HG02884 (cell line): ENCODE measurements at regions not wholly inside any gene's neighbourhood (a gene's known extent, or its start where the extent isn't known, plus 50 kb on each side); places are given as distances from the start of the nearest gene placed in this dataset.
"Not testable (repeated sequence)": the region's sequence is repeated elsewhere in the genome, so short reads cannot be mapped to it uniquely, and the experiment has no call there.

ENCODE experiments used
- ATAC-seq: cut with Tn5 transposase; IDR thresholded peaks from one replicate; pipeline ENCODE4 v1.9.1; 2021; ENCODE audit warnings: mild to moderate bottlenecking, moderate library complexity; ENCODE audit not compliant: unreplicated experiment

DNA sequence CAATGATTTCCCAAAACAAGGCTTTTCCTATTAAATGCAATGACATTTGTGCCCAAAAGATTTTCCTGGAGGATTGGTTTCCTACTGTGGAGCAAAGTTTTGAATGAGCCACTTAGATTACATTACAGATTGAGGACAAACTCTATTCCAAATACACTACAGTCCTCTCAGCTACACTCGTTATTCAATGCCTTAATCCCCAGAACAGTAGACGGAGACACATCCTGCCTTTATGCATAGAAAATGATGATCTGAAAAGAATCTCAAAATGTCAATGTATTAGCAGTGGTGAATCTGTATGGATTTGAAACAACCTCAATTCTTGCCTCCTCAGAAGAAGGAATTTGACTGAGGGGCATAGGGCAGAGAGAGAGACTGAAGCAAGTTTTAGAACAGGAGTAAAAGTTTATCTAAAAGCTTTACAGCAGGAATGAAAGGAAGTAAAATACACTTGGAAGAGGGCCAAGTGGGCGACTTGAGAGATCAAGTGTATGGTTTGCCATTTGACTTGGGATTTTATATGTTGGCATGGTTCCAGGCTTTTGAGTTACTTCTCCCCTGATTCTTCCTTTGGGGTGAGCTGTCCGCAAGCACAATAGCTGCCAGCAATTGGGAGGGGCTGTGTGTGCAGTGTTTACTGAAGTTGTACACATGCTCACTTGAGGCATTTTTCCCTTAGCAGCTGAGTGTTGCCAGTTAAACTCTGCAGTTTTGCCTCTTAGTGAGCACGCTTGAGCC lies 891.9 kb upstream of the MBL2 start:
- ATAC-seq: no peak

DNA sequence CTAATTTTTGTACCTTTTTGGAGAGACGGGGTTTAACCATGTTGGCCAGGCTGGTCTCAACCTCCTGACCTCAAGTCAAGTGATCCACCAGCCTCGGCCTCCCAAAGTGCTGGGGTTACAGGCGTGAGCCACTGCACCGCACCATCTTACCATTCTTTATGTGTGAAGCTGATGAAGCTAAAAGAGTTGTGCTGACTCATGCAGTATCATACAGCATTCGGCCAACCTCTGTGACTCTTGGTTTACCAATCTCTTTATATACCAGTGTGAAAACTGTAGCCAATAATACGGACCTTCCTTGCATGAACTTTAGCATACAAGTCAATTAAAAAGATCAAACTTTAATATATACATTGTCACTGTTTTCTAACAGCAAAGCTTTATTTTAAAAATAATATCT lies 878.2 kb upstream of the MBL2 start:
- no peak for ATAC-seq

DNA sequence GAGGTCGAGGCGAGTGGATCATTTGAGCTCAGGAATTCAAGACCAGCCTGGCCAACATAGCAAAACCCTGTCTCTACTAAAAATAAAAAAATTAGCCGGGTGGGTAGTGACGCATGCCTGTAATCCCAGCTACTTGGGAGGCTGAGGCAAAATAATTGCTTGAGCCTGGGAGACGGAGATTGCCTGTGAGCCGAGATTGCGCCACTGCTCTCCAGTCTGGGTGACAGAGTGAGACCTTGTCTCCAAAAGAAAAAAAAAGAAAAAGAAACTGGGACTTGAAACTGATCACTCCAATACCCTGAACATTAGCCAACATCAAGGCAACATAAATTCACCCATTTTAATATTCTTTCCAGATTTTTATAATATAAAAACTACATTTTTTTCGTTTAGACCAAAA lies 874.6 kb upstream of the MBL2 start:
- not testable (repeated sequence) for ATAC-seq

DNA sequence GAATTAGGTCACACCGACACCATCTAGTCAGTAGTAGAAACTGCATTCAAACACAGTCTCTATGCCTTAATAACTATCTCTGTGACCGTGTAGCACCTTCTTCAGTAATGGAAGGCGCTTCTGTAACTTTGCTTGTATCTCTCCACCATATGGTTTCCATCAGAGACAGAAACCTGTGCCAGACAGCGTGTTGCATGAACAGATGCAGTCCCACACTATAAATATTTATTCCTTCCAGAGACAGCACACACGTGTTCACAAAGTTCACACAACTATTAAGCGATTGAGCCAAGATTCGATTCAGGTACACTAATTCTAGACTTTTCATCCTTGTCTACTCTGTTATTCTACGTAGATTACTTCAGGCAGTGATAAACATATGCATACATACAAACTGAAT lies 873.9 kb upstream of the MBL2 start:
- ATAC-seq: no peak

DNA sequence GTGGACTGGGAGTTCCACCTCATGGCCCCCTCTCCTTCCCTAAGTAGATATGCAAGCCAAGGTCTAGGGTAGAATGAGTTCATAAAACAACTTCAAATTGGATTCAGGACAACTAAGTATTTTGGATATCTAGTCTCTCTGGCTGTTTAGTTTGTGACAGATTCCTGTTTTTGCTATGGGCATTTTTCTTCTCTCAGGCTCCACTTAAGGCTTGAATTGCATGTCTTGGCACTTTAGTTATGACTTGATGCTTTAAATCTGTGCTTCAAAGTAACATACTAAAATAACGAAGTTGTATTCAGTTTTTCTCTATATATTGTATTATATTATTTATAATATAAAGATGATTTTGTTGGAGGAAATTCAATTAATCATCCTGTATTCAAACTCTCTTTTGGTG lies 873.4 kb upstream of the MBL2 start:
- no peak for ATAC-seq

DNA sequence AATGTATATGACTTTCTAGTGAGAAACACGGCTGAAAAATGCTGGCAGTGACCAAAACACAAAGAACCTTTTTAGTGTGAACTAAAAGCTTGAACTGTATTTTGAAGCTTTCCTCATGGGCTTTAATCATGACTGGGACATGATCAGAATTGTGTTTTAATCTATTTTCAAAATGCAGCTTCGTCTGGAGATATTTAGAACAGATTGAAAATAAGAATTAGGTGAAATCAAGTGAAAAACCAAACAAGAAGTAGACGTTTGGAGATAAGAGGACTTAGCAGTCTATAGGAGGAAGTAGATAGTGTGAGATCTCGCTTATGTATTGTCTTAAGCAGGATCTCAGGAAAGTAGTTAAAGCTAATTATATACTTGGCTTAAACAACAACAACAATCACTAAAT lies 865.4 kb upstream of the MBL2 start:
- no peak for ATAC-seq

DNA sequence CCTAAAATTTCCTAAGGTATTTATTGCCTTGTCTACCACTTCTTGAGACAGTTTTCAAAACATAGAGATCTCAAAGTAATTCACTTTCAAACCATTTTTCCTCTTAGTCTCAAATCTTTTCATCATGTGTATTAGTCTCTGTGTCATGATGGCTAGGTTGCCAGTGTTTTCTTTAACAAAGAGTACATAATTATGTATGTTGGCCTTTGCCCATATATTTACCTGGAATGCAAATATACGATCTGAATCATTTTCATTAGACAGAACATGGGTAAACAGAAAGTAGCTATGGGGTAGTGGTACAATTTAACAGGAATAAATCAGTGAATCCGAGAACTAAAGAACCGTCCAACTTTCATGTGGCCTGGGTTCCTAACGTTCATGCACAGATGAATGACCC lies 852.1 kb upstream of the MBL2 start:
- no peak for ATAC-seq

DNA sequence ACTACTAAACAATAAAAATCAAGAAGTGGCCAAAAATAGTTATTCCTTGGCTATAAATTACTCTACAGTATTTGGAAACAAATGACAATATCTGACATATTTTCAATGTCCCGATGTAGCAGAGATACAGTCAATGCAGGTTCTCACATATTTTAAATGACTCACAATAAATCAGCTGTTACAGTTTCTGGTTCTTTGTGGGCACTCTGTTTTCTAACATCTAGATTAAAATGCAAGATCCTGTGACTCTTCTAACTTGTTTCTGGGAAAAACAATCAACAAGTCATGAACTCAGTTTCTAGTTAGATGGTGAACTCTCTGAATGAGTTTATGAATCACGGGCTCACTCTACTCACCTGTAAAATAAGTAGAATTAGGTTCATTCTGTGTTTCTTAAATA lies 849.6 kb upstream of the MBL2 start:
- no peak for ATAC-seq

DNA sequence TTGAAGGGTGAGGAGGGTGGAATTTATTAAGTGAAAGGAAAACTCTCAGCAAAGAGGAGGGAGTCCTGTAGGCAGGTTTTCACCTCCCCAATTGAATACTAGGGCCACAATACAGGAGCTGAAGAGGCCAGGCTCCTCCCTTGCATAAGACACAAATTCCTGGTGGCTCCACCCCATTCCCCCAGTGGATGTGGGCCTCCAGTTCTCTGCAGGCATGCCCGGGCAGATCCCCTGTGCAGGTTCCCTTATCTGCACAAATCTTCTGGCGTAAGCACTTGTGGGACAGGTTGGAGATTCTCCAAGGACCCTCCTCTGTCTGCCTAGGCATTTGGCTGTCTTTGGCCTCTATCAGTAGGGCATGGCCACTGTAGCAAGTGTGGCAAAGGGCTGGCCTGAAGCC lies 847.1 kb upstream of the MBL2 start:
- no peak for ATAC-seq

DNA sequence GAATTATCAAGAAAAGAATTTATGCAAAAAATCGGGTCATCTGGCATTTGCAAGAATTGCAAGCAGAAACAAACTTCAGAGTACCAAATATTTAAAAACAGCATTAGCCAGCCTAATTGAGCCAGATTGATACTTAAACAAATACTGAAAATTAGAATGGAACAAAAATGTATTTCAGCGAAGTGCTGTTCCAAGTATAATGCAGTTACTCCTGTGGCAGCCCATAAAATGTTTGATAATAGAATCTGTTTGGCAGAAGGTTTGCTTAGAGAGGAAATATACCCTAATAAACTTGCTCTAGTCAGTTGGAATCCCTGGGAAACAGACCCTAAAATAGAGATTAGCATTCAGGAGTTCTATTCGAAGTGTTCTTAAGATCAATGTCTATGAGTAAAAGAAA lies 835.1 kb upstream of the MBL2 start:
- no peak for ATAC-seq

DNA sequence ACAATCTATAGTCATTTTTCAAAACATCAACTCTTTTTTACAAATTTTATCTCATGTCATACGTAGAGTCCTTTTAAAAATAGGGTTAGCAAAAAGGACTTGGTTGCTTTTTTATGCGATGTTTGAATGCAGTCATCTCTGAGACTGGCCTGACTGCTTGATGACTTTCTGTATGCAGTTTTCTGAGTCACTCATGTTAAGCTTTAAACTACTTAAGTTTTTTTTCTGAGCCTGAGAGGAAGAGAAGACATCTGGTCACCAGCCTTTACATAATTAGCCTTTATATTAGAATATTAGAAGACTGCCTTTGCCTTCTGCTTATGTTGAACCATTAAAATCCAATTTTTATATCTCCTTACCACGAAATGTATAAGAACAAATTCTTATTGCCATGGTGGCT lies 834.4 kb upstream of the MBL2 start:
- ATAC-seq: no peak

DNA sequence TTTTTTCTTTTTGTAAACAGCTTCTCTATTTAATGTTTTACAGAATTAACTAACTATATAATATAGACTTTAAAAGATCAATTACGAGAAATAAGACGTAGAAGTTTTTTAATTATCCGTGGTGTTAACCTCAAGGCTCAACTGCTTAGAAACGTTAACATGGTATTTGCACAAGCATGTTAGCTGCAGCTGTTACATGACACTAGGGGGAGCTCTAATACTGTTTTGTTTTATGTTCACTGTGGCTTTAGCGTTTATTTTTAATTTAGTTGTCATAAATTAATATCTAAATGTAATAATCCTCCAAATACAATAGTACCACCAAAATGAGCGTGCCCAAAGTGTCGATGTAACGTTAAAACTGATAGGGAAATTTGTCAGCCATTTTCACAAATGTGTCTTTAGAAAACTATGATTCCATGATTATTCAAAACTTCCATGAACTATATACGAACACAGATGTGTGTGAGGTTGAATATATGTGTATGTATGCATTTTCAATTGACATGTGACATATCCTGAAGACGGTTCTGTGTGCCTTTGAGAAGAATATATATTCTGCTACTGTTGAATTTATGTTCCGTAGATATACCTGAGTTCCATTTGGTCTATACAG lies 828.8 kb upstream of the MBL2 start:
- peak; percentile 76 for ATAC-seq

DNA sequence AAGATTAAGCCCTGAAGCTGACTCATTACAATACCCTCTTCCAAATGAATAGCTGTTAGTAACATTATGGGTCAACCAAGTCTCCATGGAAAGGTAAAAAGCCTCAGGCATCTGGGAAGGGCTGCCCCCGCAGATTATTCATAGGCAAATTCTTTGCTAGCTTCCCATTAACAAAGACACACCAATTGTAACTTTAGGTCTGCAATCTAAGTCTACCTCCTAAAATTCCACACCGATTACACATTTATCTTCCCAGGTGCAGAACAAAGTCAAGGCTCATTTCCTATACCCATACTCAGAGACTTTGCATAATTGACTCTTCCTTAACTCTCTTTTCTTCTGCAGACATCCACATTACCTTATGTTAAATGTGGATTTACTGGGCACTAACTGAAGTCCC lies 826.3 kb upstream of the MBL2 start:
- ATAC-seq: no peak

DNA sequence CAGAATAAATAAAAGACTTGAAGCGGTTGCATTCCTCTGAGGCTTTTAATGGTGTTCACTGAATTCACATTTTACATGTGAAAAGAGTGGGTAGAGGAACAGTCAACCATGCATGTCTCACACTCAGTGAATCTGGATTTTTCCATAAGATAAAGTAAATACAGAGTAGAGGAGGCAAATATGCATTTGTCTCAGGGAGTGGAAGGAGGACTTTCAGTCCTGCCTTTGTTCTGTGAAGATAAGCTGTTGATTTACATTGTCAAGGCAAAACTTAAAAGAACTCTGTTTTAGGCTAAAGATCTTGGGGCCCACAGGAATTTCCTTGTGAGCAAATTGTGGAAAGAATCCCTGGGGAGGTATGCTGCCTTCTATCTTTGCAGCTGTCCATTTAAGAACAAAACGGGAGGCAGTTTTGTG lies 825.3 kb upstream of the MBL2 start:
- ATAC-seq: no peak

DNA sequence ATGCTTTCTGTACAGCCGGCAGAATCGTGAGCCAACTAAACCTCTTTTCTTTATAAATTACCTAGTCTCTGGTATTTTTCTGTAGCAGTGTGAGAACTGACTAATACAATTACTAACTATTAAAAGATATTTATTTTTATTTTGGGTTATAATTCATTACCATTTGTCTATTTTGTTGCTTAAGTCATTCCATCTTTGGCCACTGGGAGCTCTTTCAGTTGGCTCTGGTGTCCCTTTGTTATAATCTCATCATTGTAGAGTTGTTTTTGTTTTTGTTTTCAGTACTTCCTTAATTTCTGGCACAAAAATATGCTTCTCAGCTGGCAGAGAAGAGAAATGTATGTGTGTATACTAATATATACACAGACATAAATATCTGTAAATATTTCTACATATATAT lies 807.9 kb upstream of the MBL2 start:
- no peak for ATAC-seq

DNA sequence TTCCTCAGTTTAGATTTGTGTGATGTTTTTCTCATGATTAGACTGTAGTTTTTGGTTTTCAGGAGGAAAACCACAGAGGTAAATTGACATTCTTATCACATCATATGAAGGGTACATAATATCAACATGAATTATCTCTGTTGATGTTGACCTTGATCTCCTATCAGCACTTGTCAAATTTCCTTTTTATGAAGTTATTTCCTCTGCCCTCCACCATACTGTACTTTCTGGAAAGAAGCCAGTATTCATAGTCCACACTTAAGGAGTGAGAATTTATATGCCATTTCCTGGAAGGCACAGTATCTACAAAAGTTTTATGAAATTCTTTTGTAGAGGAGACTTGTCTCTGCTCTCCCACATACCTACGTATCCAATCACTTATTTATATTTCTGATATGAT lies 807.2 kb upstream of the MBL2 start:
- no peak for ATAC-seq

DNA sequence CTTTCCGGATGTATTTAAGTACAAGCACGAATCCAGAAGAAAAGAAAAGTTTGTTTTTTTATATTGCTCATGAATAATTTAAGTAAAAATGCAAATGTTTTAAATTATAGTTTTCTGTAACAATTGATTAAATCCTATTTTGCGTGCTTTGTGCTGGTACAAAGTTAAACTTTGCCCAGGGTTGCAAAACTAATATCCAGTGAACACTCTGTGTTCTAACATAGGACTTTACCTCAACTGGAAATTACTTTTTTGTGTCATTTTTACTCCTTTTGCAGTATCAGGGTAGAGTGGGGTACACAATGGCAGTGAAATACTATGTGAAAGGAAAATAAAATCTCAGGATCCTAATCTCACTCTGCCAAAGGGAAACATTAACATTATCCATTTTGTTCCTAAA lies 801.4 kb upstream of the MBL2 start:
- ATAC-seq: no peak

DNA sequence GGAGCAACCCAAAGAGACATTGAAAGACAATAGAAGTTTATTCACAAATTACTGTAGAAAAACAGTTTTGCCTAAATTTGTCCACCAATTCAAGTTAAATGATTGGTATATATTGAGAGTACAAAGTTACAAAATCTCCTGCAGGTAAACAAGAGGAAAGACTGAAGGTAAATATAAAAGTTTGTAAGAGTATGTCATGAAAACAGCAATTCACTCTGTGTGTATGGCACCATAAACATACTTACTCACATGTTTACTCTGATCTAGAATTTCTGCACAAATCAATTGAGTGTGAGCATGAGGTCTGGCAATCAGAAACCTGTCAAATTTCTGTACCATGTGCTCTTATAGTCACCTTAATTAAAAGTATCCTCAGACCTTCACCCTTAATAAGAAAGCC lies 800.9 kb upstream of the MBL2 start:
- ATAC-seq: no peak

DNA sequence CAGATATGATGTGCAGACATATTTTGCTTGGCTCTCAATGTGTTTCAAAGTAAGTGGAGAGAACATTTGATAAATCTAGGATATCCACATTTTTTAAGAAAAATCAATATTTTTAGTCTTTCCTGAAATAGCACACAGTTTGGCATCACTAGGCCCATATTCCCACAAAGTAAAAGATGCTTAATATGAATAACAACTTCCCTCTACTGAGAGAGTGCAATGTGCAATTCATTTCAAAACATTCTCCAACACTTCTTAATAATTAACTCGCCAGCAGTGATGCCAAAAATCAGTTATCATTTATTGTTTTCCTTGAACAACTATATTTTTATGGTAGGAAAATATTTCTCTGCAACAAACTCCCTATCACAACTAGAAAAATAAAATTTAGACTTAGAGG lies 800.2 kb upstream of the MBL2 start:
- no peak for ATAC-seq

DNA sequence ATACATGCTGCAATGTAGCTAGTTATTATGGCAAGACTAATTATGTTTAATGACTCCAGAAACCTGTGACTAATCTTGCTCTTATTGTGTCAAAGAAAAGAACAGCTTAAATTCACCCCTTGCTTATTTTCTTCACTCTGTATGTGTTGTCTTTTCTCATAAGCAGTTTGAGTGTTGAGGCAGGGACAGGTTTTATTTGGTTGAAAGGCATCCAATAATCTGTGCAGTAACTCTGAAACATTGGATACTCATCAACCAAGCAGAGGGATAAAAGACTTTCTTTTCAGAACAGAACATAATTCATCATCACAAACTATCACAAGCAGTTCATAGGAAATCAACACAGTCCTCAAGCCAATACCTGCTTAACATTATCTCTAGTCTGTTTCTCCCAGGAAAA lies 797.6 kb upstream of the MBL2 start:
- no peak for ATAC-seq

DNA sequence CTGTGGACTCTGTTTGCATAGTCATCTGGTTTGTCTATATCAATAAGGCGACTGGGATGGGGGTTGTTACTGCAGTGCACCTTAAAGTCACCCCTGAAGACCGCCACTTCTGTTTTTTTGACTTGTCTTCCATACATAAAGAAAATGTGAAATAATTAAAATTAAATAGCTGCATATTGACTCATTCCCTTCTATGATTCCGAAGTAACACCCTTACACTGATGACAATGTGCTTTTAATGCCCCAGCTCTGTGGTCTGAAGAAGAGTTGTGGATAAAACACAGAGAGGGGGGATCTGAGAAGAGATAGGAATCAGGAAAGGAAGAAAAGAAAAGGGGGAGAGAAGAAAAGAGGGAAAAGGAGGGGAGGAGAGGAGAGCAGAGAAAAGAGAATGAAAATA lies 796.9 kb upstream of the MBL2 start:
- ATAC-seq: no peak

DNA sequence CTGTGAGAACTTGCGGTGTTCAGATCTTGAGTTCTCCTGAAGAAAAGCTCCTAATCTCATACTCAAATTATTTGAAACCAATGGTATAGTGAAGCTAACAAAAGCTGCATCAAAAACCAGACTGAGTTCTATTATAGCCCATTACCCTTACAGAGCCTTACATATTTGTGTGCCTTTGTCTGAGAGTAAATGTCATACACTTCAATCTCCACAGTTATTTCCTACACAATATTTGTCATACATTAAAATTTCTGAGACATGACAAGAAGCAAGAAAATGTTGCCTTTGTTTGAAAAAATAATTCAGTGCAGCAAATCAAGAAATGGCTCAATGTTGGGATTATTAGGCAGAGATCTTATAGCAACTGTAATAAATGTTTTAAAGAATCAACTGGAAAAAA lies 776.1 kb upstream of the MBL2 start:
- no peak for ATAC-seq

DNA sequence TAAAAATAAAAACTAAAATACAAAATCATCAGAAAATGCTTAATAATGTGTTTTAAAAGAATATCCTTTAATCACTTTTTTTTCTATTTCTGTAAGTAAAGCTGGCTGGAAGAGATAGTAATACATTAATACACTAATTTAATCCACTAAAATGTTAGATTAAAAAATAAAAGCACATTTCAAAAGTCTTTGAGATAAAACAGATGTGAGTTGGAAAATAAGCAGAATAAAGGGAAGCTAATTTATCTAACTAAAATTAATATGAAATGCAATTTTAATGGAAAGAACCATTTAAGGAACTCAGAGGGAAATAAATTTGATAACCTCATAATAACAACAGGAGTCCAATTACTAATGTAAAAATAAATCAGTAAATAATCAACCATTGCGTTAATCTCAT lies 774.8 kb upstream of the MBL2 start:
- no peak for ATAC-seq
